GM12878 (cell line): ENCODE measurements at regions not wholly inside any gene's neighbourhood (a gene's known extent, or its start where the extent isn't known, plus 50 kb on each side); places are given as distances from the start of the nearest gene placed in this dataset.

Source experiments
- ATAC-seq: fragments of 200-7000 bp; cut with Tn5 transposase; 3 replicates; pipeline ENCODE4 v1.9.1; 2020; ENCODE audit warnings: mild to moderate bottlenecking, moderate library complexity
- BruUV-seq: library from RNA; stranded (reverse); fragments of 400-500 nt; replicated peaks from 2 replicates; lab custom pipeline; 2021; lab: Mats Ljungman, UMichigan
- CTCF ChIA-PET: fragments of 300-600 bp; sonication (Branson Sonifier 250); formaldehyde crosslinking; extraction: SDS; loops from one replicate; lab custom pipeline; 2021; ENCODE audit warnings: inconsistent platforms; lab: Yijun Ruan, JAX
- POLR2A ChIA-PET: fragments of 350-600 bp; formaldehyde crosslinking; extraction: SDS; loops from one replicate; lab custom pipeline; 2021; ENCODE audit warnings: inconsistent platforms; lab: Charles Lee
- RAD21 ChIA-PET: fragments of 300-600 bp; sonication (Branson Sonifier 250); formaldehyde crosslinking; loops from one replicate; lab custom pipeline; 2023; ENCODE audit warnings: antibody characterized with exemption; ENCODE audit not compliant: unreplicated experiment; lab: Charles Lee
- SMC1A ChIA-PET: fragments of 300-600 bp; sonication (Branson Sonifier 250); formaldehyde crosslinking; loops from one replicate; lab custom pipeline; 2023; ENCODE audit not compliant: unreplicated experiment, uncharacterized antibody; lab: Charles Lee
- DNase-seq: peaks from one replicate; pipeline ENCODE4 v3.0.0-alpha.2; 2011; ENCODE audit warnings: low read depth, low spot score
- FAIRE-seq: peaks from 3 replicates; lab custom pipeline; 2011; peaks lifted over from hg19 to GRCh38; lab: Jason Lieb, UNC
- H2AFZ ChIP-seq: 2 replicates; pipeline ENCODE4 v1.6.0; 2011; ENCODE audit warnings: low read depth, low read length, control low read depth; ENCODE audit not compliant: control insufficient read depth
- H3K27ac ChIP-seq: 2 replicates; pipeline ENCODE4 v1.5.1; 2011; ENCODE audit warnings: control low read depth; ENCODE audit not compliant: control insufficient read depth, insufficient read depth
- H3K27me3 ChIP-seq, 2 experiments: replicated peaks in 1 of 2; 2 replicates each; pipeline versions ENCODE4 v1.6.0 to v1.6.1; 2011; ENCODE audit warnings: low read length in 1 of 2; ENCODE audit not compliant: control insufficient read depth in 2 of 2, insufficient read depth in 2 of 2
- H3K36me3 ChIP-seq, 2 experiments: 2 replicates each; pipeline ENCODE4 v1.5.1; 2011; ENCODE audit warnings: low read length in 1 of 2; ENCODE audit not compliant: control insufficient read depth in 2 of 2, insufficient read depth in 2 of 2
- H3K4me1 ChIP-seq: 2 replicates; pipeline ENCODE4 v1.6.1; 2011; ENCODE audit warnings: mild to moderate bottlenecking, low read length, moderate library complexity, mixed read lengths; ENCODE audit not compliant: control insufficient read depth, insufficient read depth
- H3K4me2 ChIP-seq: 2 replicates; pipeline ENCODE4 v1.6.0; 2011; ENCODE audit warnings: control low read depth; ENCODE audit not compliant: control insufficient read depth, insufficient read depth
- H3K4me3 ChIP-seq: fragments of 200-600 bp; sonication (generic); 2 replicates; pipeline ENCODE4 v1.5.1; 2016
- H3K79me2 ChIP-seq: 2 replicates; pipeline ENCODE4 v1.6.0; 2011; ENCODE audit warnings: low read length; ENCODE audit not compliant: control insufficient read depth, insufficient read depth
- H3K9ac ChIP-seq: 2 replicates; pipeline ENCODE4 v1.8.0; 2011; ENCODE audit warnings: low read length, control low read depth, mixed read lengths; ENCODE audit not compliant: control insufficient read depth, insufficient read depth
- H3K9me3 ChIP-seq: replicated peaks from 3 replicates; pipeline ENCODE4 v1.5.1; 2011; ENCODE audit warnings: mild to moderate bottlenecking, low read length; ENCODE audit not compliant: control insufficient read depth, insufficient read depth
- H4K20me1 ChIP-seq: 2 replicates; pipeline ENCODE4 v1.6.0; 2011; ENCODE audit not compliant: control insufficient read depth, insufficient read depth
- EGR1 ChIP-seq, 2 experiments: IDR thresholded peaks; 1 replicate in 1 of 2; 2 replicates in 1 of 2; pipeline ENCODE4 v1.6.1; 2011 to 2012; ENCODE audit warnings: low read depth in 2 of 2, low read length in 2 of 2, borderline replicate concordance in 1 of 2, mild to moderate bottlenecking in 1 of 2, moderate library complexity in 1 of 2
- HCFC1 ChIP-seq: fragments of 150-350 bp; IDR thresholded peaks from 2 replicates; pipeline ENCODE4 v1.6.1; 2014; ENCODE audit warnings: low read length
- KAT2A ChIP-seq: conservative IDR thresholded peaks from 2 replicates; pipeline ENCODE4 v1.6.1; 2011; ENCODE audit warnings: low read depth, low read length; ENCODE audit not compliant: control insufficient read depth
- NFYB ChIP-seq: IDR thresholded peaks from 2 replicates; pipeline ENCODE4 v1.6.1; 2011; ENCODE audit warnings: low read depth, mild to moderate bottlenecking, low read length, improper control_type of control experiment, moderate library complexity; ENCODE audit not compliant: insufficient read depth
- NKRF ChIP-seq: fragments of 450-650 bp; conservative IDR thresholded peaks from 2 replicates; pipeline ENCODE4 v1.6.1; 2017; ENCODE audit warnings: mild to moderate bottlenecking, moderate library complexity
- NR2F1 ChIP-seq: fragments of 450-650 bp; conservative IDR thresholded peaks from 2 replicates; pipeline ENCODE4 v1.6.1; 2017; ENCODE audit warnings: mild to moderate bottlenecking
- WGBS: methylation state at CpG from one replicate; pipeline ENCODE4 v1.1.6; 2016; ENCODE audit warnings: low lambda C conversion rate; ENCODE audit not compliant: insufficient replicate concordance, insufficient coverage; ENCODE audit errors: missing lambda C conversion rate; 5-methylcytosine and 5-hydroxymethylcytosine counted together
- in situ Hi-C: fragments of 300-500 bp; cut with MboI; formaldehyde crosslinking; loops from 9 replicates; pipeline ENCODE4 v1.14.3; 2018; ENCODE audit warnings: mixed read lengths
- intact Hi-C: fragments of 100-400 bp; cut with micrococcal nuclease; formaldehyde crosslinking; loops from one replicate; pipeline ENCODE4 v1.14.2; 2022; ENCODE audit not compliant: unreplicated experiment

GRCh38 chr1:189607477-189608096, 870.1 kb downstream of the BRINP3 start:
- WGBS = 0% methylated on average over 1 of the region's 1 CpG
- no peaks in the 10 kb centered on the region for H3K79me2 ChIP-seq
- ATAC-seq (no peak), FAIRE-seq (no peak), DNase-seq (no peak)
- no TSS peak for BruUV-seq
- no peak overlapping the region for H3K4me3 ChIP-seq
- no peak overlapping the region for H3K9ac ChIP-seq
- POLR2A ChIA-PET = no interaction called here
- no peaks in the 10 kb centered on the region for H3K36me3 ChIP-seq
- H3K27ac ChIP-seq = no peak overlapping the region
- TF ChIP-seq NFYB = no peak
- TF ChIP-seq EGR1 (IDR thresholded peaks at IDR 0.05; ENCODE audit: borderline replicate concordance in 1 of 2, low read depth in 2 of 2, low read length in 2 of 2) = no peak
- no peak for TF ChIP-seq NKRF
- TF ChIP-seq KAT2A = no peak
- no peak for TF ChIP-seq HCFC1
- no peak for TF ChIP-seq NR2F1
- RAD21 ChIA-PET = no interaction called here
- H3K27me3 ChIP-seq = no peaks in the 10 kb centered on the region
- CTCF ChIA-PET = no interaction called here
- H3K4me2 ChIP-seq = no peak overlapping the region
- H2AFZ ChIP-seq = no peak overlapping the region
- intact Hi-C loops = no loop called here
- in situ Hi-C loops = no loop called here
- no peaks in the 10 kb centered on the region for H3K9me3 ChIP-seq
- H4K20me1 ChIP-seq = no peaks in the 10 kb centered on the region
- SMC1A ChIA-PET = no interaction called here
- H3K4me1 ChIP-seq = no peaks in the 10 kb centered on the region
